GM21619 (cell line): ENCODE measurements at regions not wholly inside any gene's neighbourhood (a gene's known extent, or its start where the extent isn't known, plus 50 kb on each side); places are given as distances from the start of the nearest gene placed in this dataset.
"Not testable (repeated sequence)": the region's sequence is repeated elsewhere in the genome, so short reads cannot be mapped to it uniquely, and the experiment has no call there.

Source experiments
- ATAC-seq: cut with Tn5 transposase; IDR thresholded peaks from one replicate; pipeline ENCODE4 v1.9.1; 2021; ENCODE audit not compliant: unreplicated experiment

DNA sequence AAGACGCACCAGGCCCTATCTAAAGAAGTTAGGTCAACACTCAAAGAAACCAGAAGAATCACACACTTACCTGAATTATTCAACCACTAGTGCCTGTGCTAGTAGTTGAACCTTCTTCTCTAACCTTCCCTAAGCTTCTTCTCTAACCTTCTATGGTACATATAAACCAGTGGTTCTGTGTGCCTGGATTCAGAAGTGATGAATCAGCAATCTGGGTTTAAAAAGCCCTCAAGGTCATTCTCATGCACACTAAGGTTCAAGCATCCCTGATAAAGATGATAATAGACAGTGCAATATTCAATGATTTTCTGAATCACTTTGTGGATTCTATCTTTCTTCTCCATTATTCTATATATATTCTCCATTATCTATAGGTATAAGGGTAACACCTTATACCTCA is 271.4 kb upstream of the TBX18 start:
- ATAC-seq, result no peak

DNA sequence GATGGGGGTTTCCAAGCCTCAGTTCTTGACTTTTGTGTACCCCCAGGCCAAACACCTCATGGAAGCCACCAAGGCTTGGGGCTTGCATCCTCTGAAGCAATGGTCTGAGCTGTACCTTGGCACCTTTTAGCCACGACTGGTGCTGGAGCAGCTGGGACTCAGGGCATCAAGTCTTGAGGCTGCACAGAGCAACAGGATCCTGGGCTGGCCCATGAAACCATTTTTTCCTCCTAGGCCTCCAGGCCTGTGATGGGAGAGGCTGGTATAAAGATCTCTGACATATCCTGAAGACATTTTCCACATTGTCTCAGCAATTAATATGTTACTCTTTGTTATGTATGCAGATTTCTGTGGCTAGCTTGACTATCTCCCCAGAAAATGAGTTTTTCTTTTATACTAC is 269.1 kb upstream of the TBX18 start:
- ATAC-seq, result no peak

DNA sequence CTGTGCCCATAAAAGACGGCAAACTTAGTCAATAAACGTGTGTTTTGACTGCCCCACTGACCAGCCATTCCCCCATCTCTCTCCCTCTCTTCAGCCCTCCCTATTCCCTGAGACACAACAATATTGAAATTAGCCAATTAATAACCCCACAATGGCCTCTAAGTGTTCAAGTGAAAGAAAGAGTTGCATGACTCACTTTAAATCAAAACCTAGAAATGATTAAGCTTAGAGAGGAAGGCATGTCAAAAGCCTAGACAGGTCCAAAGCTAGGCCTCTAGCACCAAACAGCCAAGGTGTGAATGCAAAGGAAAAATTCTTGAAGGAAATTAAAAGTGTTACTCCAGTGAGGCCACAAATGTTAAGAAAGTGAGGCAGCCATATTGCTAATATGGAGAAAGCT is 261.6 kb upstream of the TBX18 start:
- no peak for ATAC-seq

DNA sequence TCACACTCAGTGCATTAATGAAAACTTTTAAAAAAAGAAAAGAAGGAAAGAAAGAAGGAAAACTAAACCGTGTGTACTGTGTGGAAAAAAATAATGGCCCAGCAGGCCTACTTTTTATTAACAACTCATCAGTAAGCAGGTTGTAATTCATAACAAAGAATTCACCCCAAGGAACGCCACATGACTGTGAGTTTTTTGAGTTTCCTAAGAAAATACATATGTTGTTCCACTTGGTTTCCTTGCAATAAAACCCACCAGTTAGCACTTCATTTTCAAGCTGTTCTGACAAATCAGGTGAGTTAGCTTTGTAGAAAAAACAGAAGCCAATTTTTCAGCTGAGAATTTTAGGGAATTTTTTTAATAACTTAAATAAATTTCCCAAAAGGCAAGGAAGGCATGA is 259.3 kb upstream of the TBX18 start:
- ATAC-seq, result no peak

DNA sequence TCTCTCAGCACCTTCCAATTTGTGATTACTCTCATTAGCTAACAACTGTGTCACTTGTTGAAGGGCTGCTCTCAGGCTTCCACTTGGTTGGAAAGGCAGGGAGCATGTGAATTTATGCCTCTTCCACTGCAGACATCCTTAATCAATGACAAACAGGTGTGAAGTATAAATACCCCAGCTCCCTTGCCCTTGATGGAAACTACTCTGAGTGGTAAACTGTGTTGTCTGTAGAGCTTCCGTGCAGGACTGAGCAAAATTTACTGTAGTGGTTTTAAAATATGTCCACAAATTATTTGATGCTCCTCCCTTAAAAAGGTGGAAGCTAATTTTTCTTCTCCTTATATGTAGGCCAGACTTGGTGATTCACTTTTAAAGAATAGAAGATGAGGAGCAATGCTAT is 253.0 kb upstream of the TBX18 start:
- no peak for ATAC-seq

DNA sequence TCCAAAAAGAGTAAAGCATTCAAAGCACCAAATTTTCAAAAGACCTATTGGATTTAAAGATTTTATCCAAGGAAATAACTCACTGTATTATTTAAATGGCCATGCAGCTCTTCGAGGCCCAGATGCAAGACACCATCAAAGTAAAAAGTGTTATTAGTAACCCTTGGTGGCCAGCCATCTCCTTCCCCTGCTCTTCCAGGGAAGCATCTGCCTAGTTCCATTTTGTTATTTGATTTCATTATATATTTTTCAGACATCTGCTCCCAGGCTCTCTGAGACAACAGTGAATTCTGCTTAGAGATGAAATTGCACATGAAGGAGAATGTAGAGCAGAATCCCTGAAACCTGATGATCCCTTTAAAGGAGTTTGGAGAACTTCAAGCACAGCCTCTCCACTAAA is 252.3 kb upstream of the TBX18 start:
- no peak for ATAC-seq

DNA sequence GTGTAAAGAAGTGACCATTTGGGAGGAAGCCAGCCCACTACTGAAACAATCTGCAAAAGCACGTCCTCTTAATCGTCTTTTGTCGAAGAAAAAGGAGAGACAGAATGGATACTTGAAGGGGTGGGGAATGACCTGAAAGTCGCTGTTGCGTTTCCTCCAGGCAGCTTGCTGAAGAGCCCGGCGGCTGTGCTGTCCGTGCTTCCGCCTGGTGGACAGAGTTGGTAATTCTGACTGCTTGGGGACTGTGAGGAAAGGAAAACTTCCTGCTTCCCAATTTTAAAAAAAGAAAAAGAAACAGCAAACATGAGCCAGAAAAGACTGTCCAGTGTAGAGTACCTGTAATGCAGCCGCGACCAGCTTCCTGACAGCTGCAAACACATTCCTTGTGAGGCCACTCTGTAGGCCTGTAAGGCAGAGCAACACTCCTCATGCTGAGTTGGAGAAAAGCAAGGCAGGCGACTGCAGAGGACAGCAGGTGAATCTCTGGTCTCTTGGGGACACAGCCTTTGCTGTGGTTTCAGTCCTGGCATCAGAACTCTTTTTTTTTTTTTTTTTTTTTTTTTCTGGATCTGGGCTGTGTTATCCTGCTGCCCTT is 251.1 kb upstream of the TBX18 start:
- peak; percentile 78 for ATAC-seq

DNA sequence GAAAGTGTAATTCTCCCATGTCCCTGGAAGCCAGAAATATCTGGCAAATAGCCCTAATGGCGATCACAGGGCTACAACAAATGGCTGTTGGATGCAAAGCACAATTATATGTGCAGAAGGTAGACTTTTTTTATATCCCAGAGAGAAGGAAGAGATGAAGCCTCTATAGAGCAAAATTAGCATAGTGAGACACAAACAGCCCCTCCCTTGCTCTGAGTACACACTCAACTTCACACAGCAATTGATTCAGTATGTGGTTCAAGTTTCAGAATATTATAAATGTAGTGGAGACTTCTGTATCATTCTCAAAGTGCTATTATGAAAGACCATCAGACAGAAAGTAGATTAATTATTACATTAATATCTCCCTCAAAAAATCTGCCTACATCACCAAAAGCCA is 246.5 kb upstream of the TBX18 start:
- no peak for ATAC-seq

DNA sequence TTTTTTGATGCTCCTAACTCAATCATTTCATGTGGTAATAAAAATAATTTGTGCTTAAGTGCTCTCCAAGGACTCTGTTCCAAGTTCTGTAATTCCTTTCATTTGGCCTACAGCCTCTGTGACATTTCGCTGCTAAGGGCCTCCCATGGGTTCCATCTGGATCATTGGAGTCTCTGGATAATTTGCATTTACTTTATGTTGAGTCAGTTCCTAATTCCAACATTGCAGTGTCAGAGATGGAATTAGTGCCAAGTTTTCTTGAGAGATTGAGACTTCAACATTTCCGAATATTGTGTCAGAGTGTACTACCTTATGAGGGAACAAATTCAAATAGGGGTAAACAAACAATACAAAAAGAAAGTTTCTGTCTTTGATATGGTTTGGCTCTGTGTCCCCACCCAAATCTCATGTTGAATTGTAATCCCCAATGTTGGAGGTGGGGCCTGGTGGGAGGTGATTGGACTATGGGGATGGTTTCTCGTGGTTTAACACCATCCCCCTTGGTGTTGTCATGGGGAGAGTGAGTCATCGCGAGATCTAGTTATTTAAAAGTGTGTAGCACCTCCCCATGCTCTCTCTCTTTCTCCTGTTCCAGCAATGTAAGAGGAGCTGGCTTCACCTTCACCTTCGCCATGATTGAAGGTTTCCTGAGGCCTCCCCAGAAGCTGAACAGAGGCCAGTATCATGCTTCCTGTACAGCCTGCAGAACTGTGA is 244.1 kb upstream of the TBX18 start:
- ATAC-seq, result no peak

DNA sequence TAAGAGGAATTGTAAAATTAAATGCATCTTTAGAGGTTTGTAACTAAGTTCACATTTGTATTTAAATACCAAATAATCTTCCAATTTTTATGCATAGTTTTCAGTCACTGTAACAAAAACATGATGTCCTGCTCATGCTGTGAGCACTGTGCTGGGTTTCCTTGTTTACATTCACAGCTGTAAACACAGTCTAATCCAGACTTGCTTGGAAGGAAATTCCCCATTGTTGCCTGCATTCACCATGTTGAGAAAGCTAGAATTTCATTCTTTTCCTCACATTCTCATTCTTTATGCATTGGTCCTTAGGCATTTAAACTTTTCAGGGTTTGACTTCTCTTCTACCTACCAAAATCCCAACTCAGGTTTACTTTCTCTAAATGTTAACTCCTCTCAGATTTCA is 242.0 kb upstream of the TBX18 start:
- ATAC-seq, result no peak

DNA sequence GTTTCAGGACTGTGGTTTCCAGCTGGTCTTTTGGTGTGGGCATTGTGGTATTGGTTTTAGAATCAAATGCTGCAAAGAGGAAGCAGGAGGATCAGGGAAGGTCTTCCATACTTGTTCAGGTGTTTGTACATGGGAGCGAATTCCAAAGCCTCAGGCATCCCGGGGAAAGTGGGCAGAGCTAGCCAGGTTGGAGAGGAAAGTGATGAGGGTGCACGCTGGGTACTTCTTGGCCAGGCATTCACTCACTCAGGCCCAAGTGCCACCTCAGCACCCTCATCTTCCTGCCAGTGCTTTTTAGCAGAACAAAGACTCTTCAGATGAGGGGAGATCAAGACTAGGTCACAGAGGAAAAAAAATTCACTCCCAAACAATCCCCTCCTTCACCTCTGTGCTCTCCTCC is 241.1 kb upstream of the TBX18 start:
- no peak for ATAC-seq

DNA sequence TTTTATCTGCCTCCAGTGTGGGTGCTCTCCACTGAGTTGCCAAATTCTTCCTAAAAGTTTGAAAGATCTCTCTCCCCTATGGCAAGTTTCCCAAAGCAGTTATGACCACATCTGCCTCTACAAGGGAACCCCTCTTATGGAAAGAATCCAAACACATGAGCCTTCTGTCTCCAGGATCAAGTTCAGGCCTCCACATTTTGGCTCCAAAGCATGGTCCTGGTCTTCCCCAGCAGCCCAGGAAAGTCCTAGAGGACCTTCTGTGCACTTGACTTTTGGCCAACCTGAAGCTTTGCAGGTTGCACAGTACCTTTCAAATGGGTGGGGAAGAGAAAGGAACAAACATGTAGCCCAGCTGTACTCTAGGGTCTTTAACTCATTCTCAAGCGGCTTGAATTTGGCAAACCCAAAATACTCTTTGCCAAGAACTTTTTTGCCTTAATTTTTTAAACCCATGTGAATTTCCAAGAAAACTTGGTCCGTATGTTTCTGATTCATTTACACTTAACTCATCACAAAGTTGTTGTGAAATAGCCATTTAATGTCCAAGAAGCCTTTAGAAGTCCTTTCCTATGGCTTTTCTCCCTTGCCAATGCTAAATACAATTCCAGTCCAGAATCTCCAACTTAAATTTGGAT is 240.1 kb upstream of the TBX18 start:
- no peak for ATAC-seq

DNA sequence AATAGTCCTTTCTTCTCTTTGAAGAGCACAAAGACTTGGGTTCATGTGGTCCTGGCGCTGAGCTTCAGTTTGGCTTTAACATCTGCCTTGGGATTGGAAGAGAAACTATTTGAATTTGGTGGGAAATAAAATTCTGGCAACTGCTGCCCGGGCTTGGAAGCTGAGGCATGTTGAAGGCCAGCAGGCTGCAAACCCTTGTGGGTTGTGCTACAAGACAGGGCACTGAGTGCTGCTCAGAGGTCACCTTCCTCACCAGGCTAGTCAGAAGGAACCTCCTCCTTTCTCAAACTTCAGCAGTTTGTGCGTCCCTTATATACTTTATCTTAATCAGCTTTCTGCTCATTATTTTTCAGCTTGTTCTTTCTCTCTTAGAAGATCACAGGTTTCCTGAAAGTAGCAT is 238.4 kb upstream of the TBX18 start:
- no peak for ATAC-seq

DNA sequence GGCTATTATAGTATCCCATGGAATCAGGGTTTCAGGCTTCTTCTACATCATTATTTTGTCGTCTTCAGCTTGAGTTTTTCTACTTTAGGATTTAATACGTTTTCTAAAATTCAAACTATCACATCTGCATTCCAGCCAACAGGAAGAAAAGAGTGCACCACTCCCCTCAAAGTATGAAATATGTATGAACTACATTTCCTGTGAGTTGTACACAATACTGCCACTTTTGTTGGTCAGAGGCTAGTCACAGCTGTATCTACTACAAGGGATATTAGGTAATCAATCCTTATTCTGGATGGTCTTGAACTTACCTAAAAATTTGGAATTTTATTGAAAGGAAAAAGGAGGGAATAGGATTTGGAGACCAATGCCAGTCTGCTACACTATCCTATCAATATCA is 235.6 kb upstream of the TBX18 start:
- no peak for ATAC-seq

DNA sequence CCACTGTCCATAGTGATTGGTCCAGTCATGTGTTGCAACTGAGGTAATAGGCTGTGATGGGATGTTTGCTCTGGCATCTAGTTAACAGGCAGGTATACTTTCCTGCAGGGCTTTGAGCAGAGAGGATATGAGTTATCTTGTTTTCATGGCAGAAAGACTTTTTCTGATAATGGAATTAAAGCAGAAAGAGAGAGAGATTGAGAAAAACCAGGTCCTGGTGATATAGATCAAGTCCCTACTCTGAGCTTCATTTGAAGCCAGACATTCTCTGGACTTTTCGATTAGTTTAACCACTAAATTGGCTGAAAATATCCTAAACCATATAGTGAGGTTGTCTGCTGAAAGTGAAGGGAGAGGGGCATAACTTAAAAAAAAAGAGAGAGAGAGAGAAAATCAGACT is 233.8 kb upstream of the TBX18 start:
- ATAC-seq, result no peak

DNA sequence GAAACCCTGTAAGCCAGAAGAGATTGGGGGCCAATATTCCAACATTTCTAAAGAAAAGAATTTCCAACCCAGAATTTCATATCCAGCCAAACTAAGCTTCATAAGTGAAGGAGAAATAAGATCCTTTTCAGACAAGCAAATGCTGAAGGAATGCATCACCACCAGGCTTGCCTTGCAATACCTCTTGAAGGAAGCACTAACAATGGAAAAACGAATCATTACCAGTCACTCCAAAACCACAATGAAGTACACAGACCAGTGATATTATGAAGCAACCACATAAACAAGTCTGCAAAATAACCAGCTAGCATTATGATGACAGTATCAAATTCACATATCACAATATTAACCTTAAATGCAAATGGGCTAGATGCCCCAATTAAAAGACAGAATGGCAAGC is 224.4 kb upstream of the TBX18 start:
- ATAC-seq, result not testable (repeated sequence)

DNA sequence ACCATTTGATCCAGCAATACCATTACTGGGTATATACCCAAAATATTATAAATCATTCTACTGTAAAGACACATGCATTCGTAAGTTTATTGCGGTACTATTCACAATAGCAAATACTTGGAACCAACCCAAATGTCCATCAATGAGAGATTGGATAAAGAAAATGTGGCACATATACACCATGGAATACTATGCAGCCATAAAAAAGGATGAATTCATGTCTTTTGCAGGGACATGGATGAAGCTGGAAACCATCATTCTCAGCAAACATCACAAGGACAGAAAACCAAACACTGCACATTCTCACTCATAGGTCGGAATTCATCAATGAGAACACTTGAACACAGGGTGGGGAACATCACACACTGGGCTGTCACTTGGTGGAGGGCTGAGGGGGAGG is 221.1 kb upstream of the TBX18 start:
- not testable (repeated sequence) for ATAC-seq

DNA sequence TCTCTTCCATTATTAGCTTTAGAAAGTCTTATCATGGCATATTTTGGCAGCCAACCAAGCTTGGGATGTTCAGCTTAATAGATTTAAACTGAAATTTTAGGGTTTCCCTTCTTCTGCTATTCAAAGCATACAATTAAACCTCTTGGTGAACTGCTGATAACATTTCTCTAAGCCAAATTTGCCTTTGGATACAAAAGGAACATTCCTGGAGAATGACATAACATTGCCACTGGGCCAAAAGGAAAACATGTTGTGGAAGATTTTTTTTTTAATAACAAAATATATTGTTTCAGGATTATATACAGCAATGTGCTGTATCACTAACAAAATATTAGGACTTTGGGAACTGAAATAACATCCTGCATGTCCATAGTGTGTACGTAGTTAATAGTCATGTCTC is 215.1 kb upstream of the TBX18 start:
- no peak for ATAC-seq

DNA sequence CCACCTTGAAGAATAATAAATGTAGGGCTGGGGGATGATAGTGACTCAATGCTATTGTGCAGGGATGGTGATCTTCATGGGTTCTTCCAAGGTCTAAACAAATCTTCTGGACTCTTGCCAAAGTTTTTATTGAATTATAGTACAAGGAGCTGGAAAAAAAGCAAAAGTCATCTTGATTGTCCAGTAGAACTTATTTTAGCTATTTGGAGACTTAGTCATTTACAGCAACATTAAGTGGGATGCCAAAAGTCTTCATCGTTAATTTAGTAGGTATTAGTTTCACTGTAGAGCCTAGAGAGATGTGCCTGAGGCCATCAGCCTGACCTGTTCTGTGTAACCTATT is 212.9 kb upstream of the TBX18 start:
- no peak for ATAC-seq

DNA sequence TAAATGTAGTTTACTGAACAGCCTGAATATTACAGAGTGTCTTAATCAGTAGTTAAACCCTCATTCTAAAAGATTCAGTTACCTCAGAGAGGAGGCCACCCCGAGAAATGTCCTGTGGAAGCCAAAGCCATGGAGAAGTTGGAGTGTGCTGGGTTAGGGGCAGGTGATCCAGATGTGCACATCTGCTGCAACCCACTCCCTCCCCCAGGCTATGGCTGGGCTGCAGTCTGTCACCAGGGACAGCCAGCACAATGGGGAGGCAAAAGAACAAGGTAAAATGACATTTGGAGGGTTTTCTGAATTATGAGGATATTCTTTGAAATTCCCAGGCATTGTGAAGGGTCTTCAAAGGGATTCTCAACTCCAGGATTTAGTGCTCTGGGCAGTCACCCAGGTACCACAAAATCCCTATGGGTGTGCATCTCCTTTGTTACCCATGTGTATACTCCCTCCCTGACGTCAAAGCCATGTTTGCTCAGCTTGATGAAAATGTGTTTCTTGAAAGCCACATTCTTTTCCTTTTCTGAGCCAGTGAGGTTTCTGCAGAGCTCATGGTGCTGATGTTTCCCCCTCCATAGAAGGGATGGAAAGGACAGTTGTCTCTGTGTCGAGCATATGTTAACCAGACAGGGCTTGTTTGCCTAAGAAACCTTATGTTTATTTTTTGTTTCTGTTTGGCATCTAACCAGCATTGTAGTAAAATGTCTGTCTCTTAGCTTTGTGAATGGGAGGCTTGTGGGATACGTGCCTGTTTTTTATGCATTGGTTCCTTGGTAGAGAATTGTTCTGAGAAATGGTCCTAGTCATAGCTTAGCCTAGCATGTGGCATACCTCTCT is 212.3 kb upstream of the TBX18 start:
- no peak for ATAC-seq

DNA sequence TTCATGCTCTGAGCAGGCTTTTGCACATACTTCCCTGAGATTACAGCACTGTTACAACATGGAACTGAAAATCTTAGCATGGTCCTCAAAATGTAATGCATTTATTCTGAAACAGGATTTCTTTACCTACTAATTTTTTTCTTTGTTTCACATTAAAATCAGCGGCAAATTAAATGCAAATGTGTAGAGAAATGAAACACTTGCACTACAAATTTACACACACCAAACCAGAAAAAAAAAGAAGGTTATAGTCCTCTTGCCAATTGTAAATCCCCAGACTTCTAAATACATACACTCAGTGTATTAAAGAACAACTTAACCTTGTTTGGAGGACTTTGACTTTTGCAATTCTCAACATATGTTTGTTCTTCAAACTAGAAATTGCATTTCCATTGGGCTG is 210.9 kb upstream of the TBX18 start:
- no peak for ATAC-seq

DNA sequence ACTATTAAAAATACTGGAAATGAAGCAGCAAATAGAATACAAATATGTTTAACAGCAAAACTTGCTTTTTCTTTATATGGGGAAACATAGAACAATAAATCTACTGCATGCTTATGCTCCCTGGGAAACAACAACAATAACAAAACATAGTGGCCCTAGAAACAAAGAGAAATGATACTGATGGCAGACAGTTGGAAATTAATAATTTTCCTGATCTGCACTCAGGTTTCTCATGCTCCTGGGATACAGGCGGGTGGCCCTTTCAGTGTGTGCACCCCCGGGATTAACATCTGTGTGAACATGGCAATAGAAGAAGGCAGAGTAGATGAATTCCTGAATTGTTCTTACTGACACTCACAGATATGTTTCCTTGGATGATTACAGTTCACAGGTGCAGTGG is 209.2 kb upstream of the TBX18 start:
- no peak for ATAC-seq
